GM20000 (cell line): ENCODE measurements at regions not wholly inside any gene's neighbourhood (a gene's known extent, or its start where the extent isn't known, plus 50 kb on each side); places are given as distances from the start of the nearest gene placed in this dataset.

Experiments used
- DNase-seq: peaks from one replicate; pipeline ENCODE4 v3.0.0; 2012; ENCODE audit warnings: low spot score
- CTCF ChIP-seq: IDR thresholded peaks from 2 replicates; pipeline ENCODE4 v1.5.1; 2012; ENCODE audit warnings: mild to moderate bottlenecking, control low read depth; ENCODE audit errors: extremely low read depth, missing control alignments

GRCh38 chr9:120182011-120182410 lies 398.0 kb downstream of the CDK5RAP2 start:
- DNase-seq = no peak
- TF ChIP-seq CTCF = no peak

- DNase-seq = no peak
- TF ChIP-seq CTCF = no peak
Measured at GRCh38 chr9:120177121-120177520, 402.8 kb downstream of the CDK5RAP2 start.

GRCh38 chr9:120175031-120175430 lies 404.9 kb downstream of the CDK5RAP2 start:
- DNase-seq = no peak
- TF ChIP-seq CTCF = no peak

- TF ChIP-seq CTCF = no peak
- DNase-seq = no peak
Measured at GRCh38 chr9:120161776-120162175, 418.2 kb downstream of the CDK5RAP2 start.

- DNase-seq = no peak
- no peak for TF ChIP-seq CTCF
Measured at GRCh38 chr9:120158221-120158620, 421.7 kb downstream of the CDK5RAP2 start.

GRCh38 chr9:120156376-120156775 lies 423.6 kb downstream of the CDK5RAP2 start:
- DNase-seq = no peak
- no peak for TF ChIP-seq CTCF

DNA sequence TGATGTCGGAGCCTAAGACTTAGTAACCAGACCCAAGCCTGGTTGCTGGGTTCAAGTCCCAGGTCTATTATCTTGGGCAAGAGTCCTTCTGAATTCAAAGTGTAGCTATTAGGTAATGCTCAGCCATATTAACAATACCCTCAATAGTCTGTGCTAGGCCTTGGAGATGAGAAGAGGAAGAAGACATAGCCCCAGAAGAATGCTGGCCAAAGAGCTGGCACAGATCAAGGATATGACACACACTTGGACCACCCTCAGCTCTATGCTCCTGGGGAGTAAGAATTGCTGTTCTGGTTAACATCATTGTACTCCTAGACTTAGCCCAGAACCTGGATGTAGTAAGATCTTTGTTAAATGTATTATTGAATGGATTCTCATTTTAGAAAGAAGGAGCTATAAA lies 426.7 kb downstream of the CDK5RAP2 start:
- DNase-seq = no peak
- no peak for TF ChIP-seq CTCF
